GM21390 (cell line): ENCODE measurements at regions not wholly inside any gene's neighbourhood (a gene's known extent, or its start where the extent isn't known, plus 50 kb on each side); places are given as distances from the start of the nearest gene placed in this dataset.

Experiments
- ATAC-seq: cut with Tn5 transposase; IDR thresholded peaks from one replicate; pipeline ENCODE4 v1.9.1; 2021; ENCODE audit not compliant: unreplicated experiment

- no peak for ATAC-seq
Measured at GRCh38 chr17:72206376-72206775, 85.6 kb downstream of the SOX9 start.

GRCh38 chr17:72208832-72209231 is 88.0 kb downstream of the SOX9 start:
- no peak for ATAC-seq

GRCh38 chr17:72212041-72212440 is 91.2 kb downstream of the SOX9 start:
- no peak for ATAC-seq

- no peak for ATAC-seq
Measured at GRCh38 chr17:72215490-72215889, 94.7 kb downstream of the SOX9 start.

GRCh38 chr17:72215928-72216327 is 95.1 kb downstream of the SOX9 start:
- no peak for ATAC-seq

- ATAC-seq: no peak
Measured at GRCh38 chr17:72219137-72219823, 98.5 kb downstream of the SOX9 start.

GRCh38 chr17:72219824-72220493 is 99.1 kb downstream of the SOX9 start:
- ATAC-seq: no peak

- ATAC-seq: no peak
Measured at GRCh38 chr17:72222661-72223380, 102.0 kb downstream of the SOX9 start.

- ATAC-seq: no peak
Measured at GRCh38 chr17:72223866-72224291, 103.1 kb downstream of the SOX9 start.

GRCh38 chr17:72226322-72226721 is 105.5 kb downstream of the SOX9 start:
- no peak for ATAC-seq

- ATAC-seq: no peak
Measured at GRCh38 chr17:72233986-72234385, 113.2 kb downstream of the SOX9 start.

GRCh38 chr17:72234985-72235384 is 114.2 kb downstream of the SOX9 start:
- no peak for ATAC-seq

- no peak for ATAC-seq
Measured at GRCh38 chr17:72236980-72237633, 116.3 kb downstream of the SOX9 start.

GRCh38 chr17:72238157-72238673 is 117.4 kb downstream of the SOX9 start:
- ATAC-seq: no peak

GRCh38 chr17:72239548-72239947 is 118.7 kb downstream of the SOX9 start:
- ATAC-seq: no peak

- no peak for ATAC-seq
Measured at GRCh38 chr17:72240333-72240732, 119.5 kb downstream of the SOX9 start.

- no peak for ATAC-seq
Measured at GRCh38 chr17:72244494-72244893, 123.7 kb downstream of the SOX9 start.

- ATAC-seq: no peak
Measured at GRCh38 chr17:72244956-72245355, 124.1 kb downstream of the SOX9 start.

GRCh38 chr17:72249441-72249840 is 128.6 kb downstream of the SOX9 start:
- no peak for ATAC-seq

- ATAC-seq: no peak
Measured at GRCh38 chr17:72250206-72250605, 129.4 kb downstream of the SOX9 start.

GRCh38 chr17:72253597-72253996 is 132.8 kb downstream of the SOX9 start:
- no peak for ATAC-seq
